ENCODE measurements at regions not wholly inside any gene's neighbourhood (a gene's known extent, or its start where the extent isn't known, plus 50 kb on each side); places are given as distances from the start of the nearest gene placed in this dataset.

DNA sequence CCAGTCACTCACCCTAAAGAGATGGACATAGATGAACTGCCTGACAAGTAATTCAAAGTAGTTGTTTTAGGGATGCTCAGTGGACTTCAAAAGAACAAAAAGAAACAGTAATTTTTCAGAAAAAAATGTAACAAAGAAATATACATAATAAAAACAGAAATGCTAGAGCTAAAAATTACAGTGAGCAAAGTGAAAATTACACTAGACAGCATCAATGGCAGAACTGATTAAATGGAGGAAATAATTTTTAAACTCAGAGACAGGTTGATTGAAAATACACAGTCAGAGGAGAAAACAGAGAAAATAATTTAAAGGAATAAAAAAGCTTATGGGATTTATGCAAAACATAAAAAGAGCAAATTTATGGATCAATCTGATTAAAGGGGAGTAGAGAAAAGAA lies 1968.4 kb downstream of the EFNA5 start:
- no peak for TF ChIP-seq POLR2AphosphoS5 (IDR thresholded peaks at IDR 0.05)
- no peak for TF ChIP-seq EP300 (IDR thresholded peaks at IDR 0.05)
- TF ChIP-seq, protein P1, sequence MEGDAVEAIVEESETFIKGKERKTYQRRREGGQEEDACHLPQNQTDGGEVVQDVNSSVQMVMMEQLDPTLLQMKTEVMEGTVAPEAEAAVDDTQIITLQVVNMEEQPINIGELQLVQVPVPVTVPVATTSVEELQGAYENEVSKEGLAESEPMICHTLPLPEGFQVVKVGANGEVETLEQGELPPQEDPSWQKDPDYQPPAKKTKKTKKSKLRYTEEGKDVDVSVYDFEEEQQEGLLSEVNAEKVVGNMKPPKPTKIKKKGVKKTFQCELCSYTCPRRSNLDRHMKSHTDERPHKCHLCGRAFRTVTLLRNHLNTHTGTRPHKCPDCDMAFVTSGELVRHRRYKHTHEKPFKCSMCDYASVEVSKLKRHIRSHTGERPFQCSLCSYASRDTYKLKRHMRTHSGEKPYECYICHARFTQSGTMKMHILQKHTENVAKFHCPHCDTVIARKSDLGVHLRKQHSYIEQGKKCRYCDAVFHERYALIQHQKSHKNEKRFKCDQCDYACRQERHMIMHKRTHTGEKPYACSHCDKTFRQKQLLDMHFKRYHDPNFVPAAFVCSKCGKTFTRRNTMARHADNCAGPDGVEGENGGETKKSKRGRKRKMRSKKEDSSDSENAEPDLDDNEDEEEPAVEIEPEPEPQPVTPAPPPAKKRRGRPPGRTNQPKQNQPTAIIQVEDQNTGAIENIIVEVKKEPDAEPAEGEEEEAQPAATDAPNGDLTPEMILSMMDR (IDR thresholded peaks at IDR 0.05) = no peak

All from sigmoid colon (tissue), 4 donors.